Caco-2 (cell line): ENCODE measurements at regions not wholly inside any gene's neighbourhood (a gene's known extent, or its start where the extent isn't known, plus 50 kb on each side); places are given as distances from the start of the nearest gene placed in this dataset.

Experiments used
- BruUV-seq: library from RNA; stranded (reverse); fragments of 400-500 nt; replicated peaks from 2 replicates; lab custom pipeline; 2021; lab: Mats Ljungman, UMichigan
- CTCF ChIA-PET: fragments of 300-600 bp; sonication (Branson Sonifier 250); formaldehyde crosslinking; loops from one replicate; lab custom pipeline; 2022; ENCODE audit warnings: antibody characterized with exemption; lab: Charles Lee
- POLR2A ChIA-PET: fragments of 300-600 bp; sonication (Branson Sonifier 250); formaldehyde crosslinking; loops from one replicate; lab custom pipeline; 2022; ENCODE audit warnings: antibody characterized with exemption; lab: Charles Lee
- DNase-seq, 2 experiments: peaks; one replicate each; pipeline versions ENCODE4 v3.0.0 to v3.0.0-alpha.2; 2020 to 2022
- H3K27me3 ChIP-seq: replicated peaks from 2 replicates; pipeline ENCODE4 v1.6.0; 2011; ENCODE audit warnings: low read length; ENCODE audit not compliant: control insufficient read depth, insufficient read depth
- H3K36me3 ChIP-seq: 2 replicates; pipeline ENCODE4 v1.5.1; 2011; ENCODE audit warnings: low read length; ENCODE audit not compliant: control insufficient read depth, insufficient read depth
- H3K4me1 ChIP-seq: fragments of 250-450 bp; sonication (Bioruptor Pico); 2 replicates; pipeline ENCODE4 v1.5.1; 2020; ENCODE audit warnings: mild to moderate bottlenecking
- H3K4me3 ChIP-seq: 2 replicates; pipeline ENCODE4 v1.5.1; 2011; ENCODE audit warnings: low read depth, mild to moderate bottlenecking, control low read depth, low read length
- H3K9me3 ChIP-seq: fragments of 250-450 bp; sonication (Bioruptor Pico); 2 replicates; pipeline ENCODE4 v1.5.1; 2020; ENCODE audit warnings: mild to moderate bottlenecking, moderate library complexity
- H3K27ac Mint-ChIP-seq: one replicate; pipeline ENCODE4 v1.8.0; 2022; ENCODE audit warnings: mixed read lengths; ENCODE audit not compliant: unreplicated experiment
- H3K27me3 Mint-ChIP-seq: one replicate; pipeline ENCODE4 v1.8.0; 2022; ENCODE audit warnings: mixed read lengths; ENCODE audit not compliant: insufficient read depth, unreplicated experiment
- H3K36me3 Mint-ChIP-seq: one replicate; pipeline ENCODE4 v1.8.0; 2022; ENCODE audit warnings: mild to moderate bottlenecking, mixed read lengths; ENCODE audit not compliant: insufficient read depth, unreplicated experiment
- H3K4me1 Mint-ChIP-seq: one replicate; pipeline ENCODE4 v1.8.0; 2022; ENCODE audit warnings: low read depth, mixed read lengths; ENCODE audit not compliant: unreplicated experiment
- H3K4me3 Mint-ChIP-seq: one replicate; pipeline ENCODE4 v1.8.0; 2022; ENCODE audit warnings: mild to moderate bottlenecking, moderate library complexity, mixed read lengths; ENCODE audit not compliant: unreplicated experiment
- H3K9me3 Mint-ChIP-seq: one replicate; pipeline ENCODE4 v1.8.0; 2022; ENCODE audit warnings: mixed read lengths; ENCODE audit not compliant: unreplicated experiment
- CTCF ChIP-seq, 2 experiments: fragments of 200-600 bp in 1 of 2; IDR thresholded peaks; 1 replicate in 1 of 2; 2 replicates in 1 of 2; pipeline versions ENCODE4 v1.5.1 to v1.8.0; 2011 to 2022; ENCODE audit warnings: antibody characterized with exemption in 1 of 2, control low read depth in 1 of 2, inconsistent platforms in 1 of 2, low read depth in 1 of 2, low read length in 1 of 2, mild to moderate bottlenecking in 1 of 2, moderate library complexity in 1 of 2; ENCODE audit not compliant: insufficient read depth in 1 of 2, severe bottlenecking in 1 of 2, unreplicated experiment in 1 of 2
- intact Hi-C: fragments of 100-400 bp; cut with micrococcal nuclease; formaldehyde crosslinking; loops from one replicate; pipeline ENCODE4 v1.10.0; 2022; ENCODE audit not compliant: unreplicated experiment

- H3K4me1 ChIP-seq, result no peaks in the 10 kb centered on the region
- H3K27ac Mint-ChIP-seq, result no peak overlapping the region
- no peaks in the 10 kb centered on the region for H3K9me3 Mint-ChIP-seq
- intact Hi-C loops, result no loop called here
- no peak overlapping the region for H3K4me3 ChIP-seq
- no peaks in the 10 kb centered on the region for H3K9me3 ChIP-seq
- no peaks in the 10 kb centered on the region for H3K4me1 Mint-ChIP-seq
- no TSS peak for BruUV-seq
- no peaks in the 10 kb centered on the region for H3K36me3 Mint-ChIP-seq
- no peaks in the 10 kb centered on the region for H3K36me3 ChIP-seq
- no peak for TF ChIP-seq CTCF (IDR thresholded peaks at IDR 0.05; ENCODE audit: insufficient read depth in 1 of 2, low read depth in 1 of 2, low read length in 1 of 2, severe bottlenecking in 1 of 2, unreplicated experiment in 1 of 2)
- POLR2A ChIA-PET, result no interaction called here
- no peaks in the 10 kb centered on the region for H3K27me3 ChIP-seq
- CTCF ChIA-PET, result no interaction called here
- no peaks in the 10 kb centered on the region for H3K27me3 Mint-ChIP-seq
- no peak for DNase-seq
- H3K4me3 Mint-ChIP-seq, result no peak overlapping the region
Measured at GRCh38 chr12:115413626-115414025, 729.7 kb upstream of the TBX3 start.

GRCh38 chr12:115412831-115413230 is 728.9 kb upstream of the TBX3 start:
- CTCF ChIA-PET, result no interaction called here

DNA sequence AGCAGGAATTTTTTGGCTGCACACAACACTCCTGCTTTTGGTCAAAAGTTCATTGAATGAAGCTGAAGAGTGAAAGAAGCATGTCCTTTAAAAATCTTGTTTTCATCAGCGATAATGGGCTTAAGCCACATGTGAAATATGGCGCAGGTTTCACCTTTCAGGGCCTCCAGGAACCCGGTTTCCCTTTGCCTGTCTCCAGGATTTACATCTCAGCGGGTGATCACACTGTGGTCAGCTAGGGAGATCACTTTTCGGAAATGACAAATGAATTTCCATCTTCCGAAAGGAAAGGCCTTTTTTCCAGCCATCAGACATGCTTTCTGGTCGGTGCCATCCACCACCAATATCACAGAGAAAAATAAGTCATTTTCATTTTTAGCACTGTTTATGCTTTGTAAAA is 727.1 kb upstream of the TBX3 start:
- TF ChIP-seq CTCF (IDR thresholded peaks at IDR 0.05; ENCODE audit: insufficient read depth in 1 of 2, low read depth in 1 of 2, low read length in 1 of 2, severe bottlenecking in 1 of 2, unreplicated experiment in 1 of 2), result no peak
- H3K4me3 Mint-ChIP-seq, result no peak overlapping the region
- no peaks in the 10 kb centered on the region for H3K4me1 ChIP-seq
- peaks cover 6% of the 10 kb centered on the region for H3K4me1 Mint-ChIP-seq
- H3K36me3 Mint-ChIP-seq, result no peaks in the 10 kb centered on the region
- no peaks in the 10 kb centered on the region for H3K9me3 ChIP-seq
- DNase-seq, result no peak
- no peaks in the 10 kb centered on the region for H3K27me3 Mint-ChIP-seq
- no peaks in the 10 kb centered on the region for H3K27me3 ChIP-seq
- no TSS peak for BruUV-seq
- no peaks in the 10 kb centered on the region for H3K36me3 ChIP-seq
- ChIA-PET POLR2A (no interaction called here), CTCF (no interaction called here)
- no peaks in the 10 kb centered on the region for H3K9me3 Mint-ChIP-seq
- H3K4me3 ChIP-seq, result no peak overlapping the region
- H3K27ac Mint-ChIP-seq, result no peak overlapping the region
- intact Hi-C loops, result no loop called here

More at GRCh38 chr12:115412831-115413230, 728.9 kb upstream of the TBX3 start:
- H3K36me3 ChIP-seq, result no peaks in the 10 kb centered on the region
- no peak for DNase-seq
- H3K4me1 ChIP-seq, result no peaks in the 10 kb centered on the region
- no TSS peak for BruUV-seq
- Mint-ChIP-seq H3K9me3 (no peaks in the 10 kb centered on the region), H3K4me1 (no peaks in the 10 kb centered on the region), H3K27me3 (no peaks in the 10 kb centered on the region), H3K36me3 (no peaks in the 10 kb centered on the region), H3K4me3 (no peak overlapping the region), H3K27ac (no peak overlapping the region)
- POLR2A ChIA-PET, result no interaction called here
- intact Hi-C loops, result no loop called here
- no peaks in the 10 kb centered on the region for H3K27me3 ChIP-seq
- no peak overlapping the region for H3K4me3 ChIP-seq
- no peak for TF ChIP-seq CTCF (IDR thresholded peaks at IDR 0.05; ENCODE audit: insufficient read depth in 1 of 2, low read depth in 1 of 2, low read length in 1 of 2, severe bottlenecking in 1 of 2, unreplicated experiment in 1 of 2)
- no peaks in the 10 kb centered on the region for H3K9me3 ChIP-seq
